ENCODE measurements at regions not wholly inside any gene's neighbourhood (a gene's known extent, or its start where the extent isn't known, plus 50 kb on each side); places are given as distances from the start of the nearest gene placed in this dataset.
"Not testable (repeated sequence)": the region's sequence is repeated elsewhere in the genome, so short reads cannot be mapped to it uniquely, and the experiment has no call there.

- Histone ChIP-seq H3K27me3 (ENCODE audit: insufficient read depth, low read length) (no peaks in the 10 kb centered on the region), H3K4me3 (ENCODE audit: low read length) (no peak overlapping the region), H3K36me3 (ENCODE audit: insufficient read depth, low read length) (no peaks in the 10 kb centered on the region), H3K9me3 (ENCODE audit: low read length) (no peaks in the 10 kb centered on the region), H2AFZ (ENCODE audit: low read depth, low read length) (no peak overlapping the region), H3K4me1 (ENCODE audit: insufficient read depth, low read length) (no peaks in the 10 kb centered on the region)
These were observed 585.3 kb downstream of the KCNJ18 start for GRCh38 chr17:22277595-22277994.

DNA sequence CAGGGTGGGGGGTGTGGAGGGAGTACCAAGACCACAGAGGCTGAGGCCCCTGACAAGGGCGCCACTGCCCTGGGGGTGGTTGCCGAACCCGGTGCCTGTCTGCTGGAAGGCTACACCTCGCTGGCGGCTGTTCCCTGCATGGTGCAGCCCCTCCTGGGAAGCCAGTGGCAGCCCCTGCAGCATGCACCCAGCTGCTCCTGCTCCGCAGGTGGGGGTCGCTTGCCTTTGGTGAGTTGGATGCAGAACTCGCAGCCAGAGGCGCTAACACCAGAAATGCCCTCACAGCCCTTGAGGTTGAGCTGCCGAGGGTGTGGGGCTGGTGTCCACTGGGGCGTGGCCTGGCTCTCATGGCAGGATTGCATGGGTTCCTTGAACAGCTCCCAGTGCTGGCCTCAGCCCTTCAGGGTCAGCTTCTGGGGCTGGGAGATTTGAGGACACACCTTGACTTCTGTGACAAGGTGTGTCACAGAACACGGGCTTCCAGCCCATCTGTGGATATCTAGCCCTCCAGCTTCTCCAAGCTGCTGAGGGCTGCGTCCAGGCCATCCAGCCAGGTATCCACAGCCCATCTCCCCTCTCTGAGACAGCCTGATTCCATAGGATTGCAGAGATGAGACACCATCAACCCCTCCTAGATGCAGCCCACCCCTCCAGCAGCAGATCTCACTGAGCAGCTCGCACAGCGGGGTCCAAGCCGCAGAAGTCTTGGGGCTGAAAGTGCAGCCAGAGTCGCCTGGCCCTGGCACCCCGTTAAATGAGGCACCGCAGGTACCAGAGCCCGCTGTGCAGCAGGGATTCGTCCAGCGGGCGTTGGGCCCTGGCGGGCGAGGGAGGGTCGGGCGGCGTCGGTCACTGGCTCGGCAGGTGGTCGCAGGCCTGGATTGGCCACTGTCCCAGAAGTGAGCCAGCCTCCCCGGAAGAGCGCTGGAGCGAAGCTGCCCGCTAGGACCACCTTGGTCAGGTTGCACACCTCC is 586.3 kb downstream of the KCNJ18 start:
- H3K9me3 ChIP-seq (ENCODE audit: low read length), result no peaks in the 10 kb centered on the region
- H2AFZ ChIP-seq (ENCODE audit: low read depth, low read length), result no peak overlapping the region
- H3K36me3 ChIP-seq (ENCODE audit: insufficient read depth, low read length), result no peaks in the 10 kb centered on the region
- H3K4me3 ChIP-seq (ENCODE audit: low read length), result no peak overlapping the region
- no peaks in the 10 kb centered on the region for H3K4me1 ChIP-seq (ENCODE audit: insufficient read depth, low read length)
- H3K27me3 ChIP-seq (ENCODE audit: insufficient read depth, low read length), result no peaks in the 10 kb centered on the region

DNA sequence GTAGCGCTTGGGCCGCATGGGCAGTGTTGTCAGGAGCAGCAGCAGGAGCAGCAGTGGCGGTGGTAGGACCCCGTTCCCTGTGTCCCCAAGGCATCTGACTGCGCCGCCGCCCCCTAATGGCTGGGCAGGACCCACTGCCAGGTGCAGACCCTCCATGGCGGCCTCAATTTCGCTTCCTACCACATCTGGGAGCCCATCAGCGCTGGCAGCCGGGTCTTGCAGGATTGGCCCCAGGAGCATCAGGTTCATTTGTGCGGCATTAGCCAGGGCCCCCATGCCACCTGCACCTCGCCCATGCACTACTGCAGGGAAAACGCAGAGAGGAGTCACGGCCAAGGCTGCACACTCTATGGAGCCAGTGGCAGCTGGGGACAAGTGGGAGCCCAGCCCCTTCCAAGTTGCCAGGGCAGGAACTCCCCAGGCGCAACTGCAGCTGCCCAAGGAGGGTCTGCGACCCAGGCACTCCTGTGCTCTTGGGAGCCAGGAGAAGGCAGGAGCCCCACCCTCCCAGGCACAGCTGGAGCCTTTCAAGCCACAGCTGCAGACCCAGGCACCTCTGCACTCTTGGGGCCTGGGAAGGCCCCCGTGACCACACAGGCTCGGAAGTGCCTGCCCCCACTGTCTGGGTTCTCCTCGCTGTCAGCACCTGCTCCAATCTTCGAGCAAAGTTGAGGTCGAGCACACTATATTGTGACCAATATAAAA is 594.2 kb downstream of the KCNJ18 start:
- Histone ChIP-seq H3K9me3 (ENCODE audit: low read length) (no peaks in the 10 kb centered on the region), H3K4me1 (ENCODE audit: insufficient read depth, low read length) (no peaks in the 10 kb centered on the region), H3K36me3 (ENCODE audit: insufficient read depth, low read length) (no peaks in the 10 kb centered on the region), H2AFZ (ENCODE audit: low read depth, low read length) (no peak overlapping the region), H3K27me3 (ENCODE audit: insufficient read depth, low read length) (no peaks in the 10 kb centered on the region), H3K4me3 (ENCODE audit: low read length) (no peak overlapping the region)

GRCh38 chr17:22298484-22298951 is 606.2 kb downstream of the KCNJ18 start:
- not testable (repeated sequence) for H3K27me3 ChIP-seq (ENCODE audit: insufficient read depth, low read length); H3K4me3 ChIP-seq (ENCODE audit: low read length); H3K36me3 ChIP-seq (ENCODE audit: insufficient read depth, low read length); H3K9me3 ChIP-seq (ENCODE audit: low read length); H3K4me1 ChIP-seq (ENCODE audit: insufficient read depth, low read length); H2AFZ ChIP-seq (ENCODE audit: low read depth, low read length)

DNA sequence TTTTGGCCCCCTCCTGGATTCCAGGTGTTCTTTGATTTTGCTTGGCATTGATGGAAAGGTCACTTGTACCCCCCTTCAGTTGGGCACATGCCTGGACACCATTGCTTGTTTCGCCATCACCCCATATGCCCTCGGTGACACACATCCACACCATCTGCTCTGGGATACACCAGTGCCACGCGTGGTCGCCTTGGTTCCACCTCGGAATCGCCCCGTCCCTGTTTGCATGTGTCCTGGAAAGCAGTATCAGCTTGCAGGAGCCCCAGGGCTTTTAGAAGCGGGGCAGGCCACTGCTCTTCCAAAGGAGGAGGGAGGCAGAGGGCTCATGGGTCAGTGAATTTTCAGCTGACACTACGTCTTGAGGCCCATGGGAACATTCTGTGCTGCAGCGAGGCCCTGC is 607.9 kb downstream of the KCNJ18 start:
- Histone ChIP-seq H2AFZ (ENCODE audit: low read depth, low read length) (no peak overlapping the region), H3K4me1 (ENCODE audit: insufficient read depth, low read length) (no peaks in the 10 kb centered on the region), H3K9me3 (ENCODE audit: low read length) (no peaks in the 10 kb centered on the region), H3K36me3 (ENCODE audit: insufficient read depth, low read length) (no peaks in the 10 kb centered on the region), H3K27me3 (ENCODE audit: insufficient read depth, low read length) (no peaks in the 10 kb centered on the region), H3K4me3 (ENCODE audit: low read length) (no peak overlapping the region)

- Histone ChIP-seq H2AFZ (ENCODE audit: low read depth, low read length) (no peak overlapping the region), H3K4me3 (ENCODE audit: low read length) (no peak overlapping the region), H3K4me1 (ENCODE audit: insufficient read depth, low read length) (no peaks in the 10 kb centered on the region), H3K36me3 (ENCODE audit: insufficient read depth, low read length) (no peaks in the 10 kb centered on the region), H3K9me3 (ENCODE audit: low read length) (no peaks in the 10 kb centered on the region), H3K27me3 (ENCODE audit: insufficient read depth, low read length) (no peaks in the 10 kb centered on the region)
These were observed 608.5 kb downstream of the KCNJ18 start for GRCh38 chr17:22300731-22301352.

- H3K4me1 ChIP-seq (ENCODE audit: insufficient read depth, low read length), result no peaks in the 10 kb centered on the region
- no peak overlapping the region for H2AFZ ChIP-seq (ENCODE audit: low read depth, low read length)
- no peaks in the 10 kb centered on the region for H3K27me3 ChIP-seq (ENCODE audit: insufficient read depth, low read length)
- no peaks in the 10 kb centered on the region for H3K36me3 ChIP-seq (ENCODE audit: insufficient read depth, low read length)
- H3K9me3 ChIP-seq (ENCODE audit: low read length), result no peaks in the 10 kb centered on the region
- no peak overlapping the region for H3K4me3 ChIP-seq (ENCODE audit: low read length)
These were observed 609.0 kb downstream of the KCNJ18 start for GRCh38 chr17:22301353-22301745.

- H2AFZ ChIP-seq (ENCODE audit: low read depth, low read length), result no peak overlapping the region
- no peaks in the 10 kb centered on the region for H3K36me3 ChIP-seq (ENCODE audit: insufficient read depth, low read length)
- no peaks in the 10 kb centered on the region for H3K4me1 ChIP-seq (ENCODE audit: insufficient read depth, low read length)
- H3K9me3 ChIP-seq (ENCODE audit: low read length), result no peaks in the 10 kb centered on the region
- no peaks in the 10 kb centered on the region for H3K27me3 ChIP-seq (ENCODE audit: insufficient read depth, low read length)
- no peak overlapping the region for H3K4me3 ChIP-seq (ENCODE audit: low read length)
These were observed 610.8 kb downstream of the KCNJ18 start for GRCh38 chr17:22303096-22303495.

DNA sequence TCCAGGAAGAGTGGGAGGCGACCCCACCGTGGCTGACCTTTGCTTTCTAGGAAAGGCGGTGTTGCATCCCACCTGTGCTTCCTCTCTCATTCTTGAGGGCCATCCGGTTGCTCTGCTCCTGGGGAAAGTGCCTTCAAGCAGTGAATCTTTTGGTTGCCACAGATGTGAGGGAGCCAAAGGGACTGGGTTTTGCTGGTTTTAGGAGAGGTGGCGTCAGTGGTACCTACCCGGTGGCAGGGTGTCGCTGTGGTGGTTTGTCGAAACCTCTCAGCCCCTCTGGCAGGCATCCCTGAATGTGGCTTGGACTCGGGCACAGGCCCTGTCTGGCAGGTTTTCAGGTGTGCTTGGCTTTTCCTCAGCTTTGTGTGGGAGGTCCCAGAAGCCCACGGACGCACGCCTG is 611.5 kb downstream of the KCNJ18 start:
- H3K4me3 ChIP-seq (ENCODE audit: low read length), result no peak overlapping the region
- H2AFZ ChIP-seq (ENCODE audit: low read depth, low read length), result no peak overlapping the region
- no peaks in the 10 kb centered on the region for H3K36me3 ChIP-seq (ENCODE audit: insufficient read depth, low read length)
- no peaks in the 10 kb centered on the region for H3K4me1 ChIP-seq (ENCODE audit: insufficient read depth, low read length)
- H3K9me3 ChIP-seq (ENCODE audit: low read length), result no peaks in the 10 kb centered on the region
- no peaks in the 10 kb centered on the region for H3K27me3 ChIP-seq (ENCODE audit: insufficient read depth, low read length)

- no peak overlapping the region for H2AFZ ChIP-seq (ENCODE audit: low read depth, low read length)
- H3K27me3 ChIP-seq (ENCODE audit: insufficient read depth, low read length), result no peaks in the 10 kb centered on the region
- no peaks in the 10 kb centered on the region for H3K36me3 ChIP-seq (ENCODE audit: insufficient read depth, low read length)
- H3K4me1 ChIP-seq (ENCODE audit: insufficient read depth, low read length), result no peaks in the 10 kb centered on the region
- H3K4me3 ChIP-seq (ENCODE audit: low read length), result no peak overlapping the region
- no peaks in the 10 kb centered on the region for H3K9me3 ChIP-seq (ENCODE audit: low read length)
These were observed 612.5 kb downstream of the KCNJ18 start for GRCh38 chr17:22304667-22305303.

- Histone ChIP-seq H3K36me3 (ENCODE audit: insufficient read depth, low read length) (no peaks in the 10 kb centered on the region), H3K4me1 (ENCODE audit: insufficient read depth, low read length) (no peaks in the 10 kb centered on the region), H3K4me3 (ENCODE audit: low read length) (no peak overlapping the region), H3K27me3 (ENCODE audit: insufficient read depth, low read length) (no peaks in the 10 kb centered on the region), H3K9me3 (ENCODE audit: low read length) (no peaks in the 10 kb centered on the region), H2AFZ (ENCODE audit: low read depth, low read length) (no peak overlapping the region)
These were observed 613.2 kb downstream of the KCNJ18 start for GRCh38 chr17:22305356-22306071.

- not testable (repeated sequence) for H3K4me1 ChIP-seq (ENCODE audit: insufficient read depth, low read length); H2AFZ ChIP-seq (ENCODE audit: low read depth, low read length); H3K27me3 ChIP-seq (ENCODE audit: insufficient read depth, low read length); H3K36me3 ChIP-seq (ENCODE audit: insufficient read depth, low read length); H3K9me3 ChIP-seq (ENCODE audit: low read length); H3K4me3 ChIP-seq (ENCODE audit: low read length)
These were observed 618.0 kb downstream of the KCNJ18 start for GRCh38 chr17:22310292-22310691.
